Urinary bladder (tissue), 3 donors: ENCODE measurements at regions not wholly inside any gene's neighbourhood (a gene's known extent, or its start where the extent isn't known, plus 50 kb on each side); places are given as distances from the start of the nearest gene placed in this dataset.

Experiments
- DNase-seq: peaks from one replicate; pipeline ENCODE4 v3.0.0-alpha.2; 2015; ENCODE audit errors: extremely low spot score
- H3K27ac ChIP-seq: one replicate; pipeline ENCODE4 v1.5.1; 2013; ENCODE audit warnings: low read depth, mild to moderate bottlenecking, moderate library complexity
- H3K36me3 ChIP-seq: one replicate; pipeline ENCODE4 v1.6.1; 2013; ENCODE audit warnings: mild to moderate bottlenecking, moderate library complexity; ENCODE audit not compliant: insufficient read depth
- H3K4me1 ChIP-seq: one replicate; pipeline ENCODE4 v1.6.1; 2013; ENCODE audit warnings: mild to moderate bottlenecking, moderate library complexity; ENCODE audit not compliant: insufficient read depth
- H3K4me3 ChIP-seq: one replicate; pipeline ENCODE4 v1.5.1; 2013; ENCODE audit warnings: low read depth, low read length
- WGBS: extraction: QIAGEN DNeasy Blood & Tissue Kit; methylation state at CpG from one replicate; pipeline ENCODE4 v1.1.7; 2013; 5-methylcytosine and 5-hydroxymethylcytosine counted together
- donor health status: healthy with polysubstance abuse.
- donor health status: healthy.

DNA sequence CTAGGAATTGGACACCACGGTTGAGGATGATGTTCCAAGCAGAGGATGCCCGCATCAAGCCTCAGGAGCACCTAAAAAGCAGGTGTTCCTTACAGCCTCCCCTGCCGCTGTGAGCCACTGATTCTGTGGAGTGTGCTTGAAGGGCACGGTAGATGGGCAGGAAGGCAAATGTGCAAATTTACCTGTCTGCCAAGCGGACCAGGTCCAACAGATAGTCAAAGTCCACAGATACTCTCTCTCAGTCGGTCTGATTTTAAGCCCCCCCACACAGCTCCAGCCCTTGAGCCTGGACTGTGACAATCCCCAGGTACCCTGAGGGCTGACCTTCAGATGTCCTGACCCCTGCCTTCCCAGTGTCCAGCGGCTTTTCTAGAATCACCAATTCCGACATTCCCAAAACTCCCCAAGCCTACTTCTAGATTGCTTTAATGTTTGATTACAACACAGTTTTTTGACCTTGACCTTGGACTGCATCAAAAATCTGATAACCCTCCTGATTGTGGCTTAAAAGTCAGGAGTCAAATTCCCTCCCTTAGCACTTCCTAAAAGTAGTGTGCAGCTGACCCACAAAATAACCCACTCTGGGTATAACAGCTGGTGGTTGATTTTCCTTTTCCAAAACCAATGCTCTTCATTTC lies 208.8 kb upstream of the NCKAP5 start:
- Histone ChIP-seq H3K27ac (no peak overlapping the region), H3K4me3 (no peak overlapping the region), H3K36me3 (no peaks in the 10 kb centered on the region), H3K4me1 (no peaks in the 10 kb centered on the region)
- no peak for DNase-seq
- 91% methylated on average over 8 of the region's 8 CpGs for WGBS

DNA sequence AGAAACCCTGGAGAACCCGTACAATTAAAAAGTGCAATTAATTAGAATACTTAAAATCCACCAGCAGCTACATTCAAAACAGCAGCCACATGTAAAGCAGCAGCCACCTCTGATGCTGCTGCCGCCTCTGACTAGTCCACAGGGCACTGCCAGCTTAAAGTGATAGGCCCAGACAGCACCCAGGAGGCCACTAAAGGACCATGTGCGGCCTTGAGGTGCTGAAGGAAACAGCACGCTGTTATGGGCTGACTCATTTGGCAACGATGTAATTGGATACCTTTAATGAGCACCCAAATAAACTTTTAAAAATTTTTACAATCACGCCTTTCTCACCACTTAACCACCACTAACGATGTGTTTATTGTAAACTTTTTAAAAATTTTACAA lies 209.3 kb upstream of the NCKAP5 start:
- no peak for DNase-seq
- Histone ChIP-seq H3K36me3 (no peaks in the 10 kb centered on the region), H3K4me3 (no peak overlapping the region), H3K27ac (no peak overlapping the region), H3K4me1 (no peaks in the 10 kb centered on the region)
- WGBS = 59% methylated on average over 7 of the region's 7 CpGs

DNA sequence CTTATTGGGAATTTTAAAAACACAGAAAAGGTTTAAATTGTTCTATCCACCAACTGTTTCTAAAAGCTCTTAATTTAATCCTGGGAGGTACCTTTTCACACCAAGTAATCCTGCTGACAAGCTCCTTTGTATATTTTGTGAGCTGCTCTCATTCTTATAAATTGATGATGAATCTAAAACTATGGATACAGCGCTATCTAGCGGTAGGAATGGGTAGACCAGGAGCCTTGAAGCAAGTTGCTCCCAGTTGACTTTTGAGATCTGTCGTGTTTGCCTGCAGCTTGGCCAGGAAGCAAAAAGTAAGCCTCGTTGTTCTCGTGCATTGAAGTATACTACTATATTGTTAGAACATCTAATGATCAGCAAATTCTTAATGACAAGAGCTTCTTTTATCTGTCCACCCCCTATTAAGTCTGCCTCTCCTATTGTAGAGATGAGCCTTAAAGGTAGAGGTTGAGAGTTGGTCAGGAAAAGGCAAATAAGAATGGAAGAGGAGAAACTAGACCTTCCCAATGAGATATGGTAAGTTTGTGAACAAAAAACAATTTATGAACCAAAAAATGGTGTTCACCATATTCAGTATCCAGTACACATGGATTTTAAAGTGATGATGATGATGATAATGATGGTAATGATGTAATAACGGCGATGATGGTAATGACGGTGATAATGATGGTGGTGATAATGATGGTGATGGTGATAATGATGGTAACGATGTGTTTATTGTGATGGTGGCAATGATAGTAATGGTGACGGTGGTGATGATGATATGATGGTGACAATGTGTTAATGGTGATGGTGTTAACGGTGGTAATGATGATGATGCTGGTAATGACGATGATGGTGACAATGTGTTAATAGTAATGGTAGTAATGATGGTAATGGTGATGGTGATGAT lies 212.1 kb upstream of the NCKAP5 start:
- no peak overlapping the region for H3K27ac ChIP-seq
- H3K4me3 ChIP-seq = no peak overlapping the region
- no peaks in the 10 kb centered on the region for H3K4me1 ChIP-seq
- 56% methylated on average over 12 of the region's 12 CpGs for WGBS
- H3K36me3 ChIP-seq = no peaks in the 10 kb centered on the region
- DNase-seq = no peak

DNA sequence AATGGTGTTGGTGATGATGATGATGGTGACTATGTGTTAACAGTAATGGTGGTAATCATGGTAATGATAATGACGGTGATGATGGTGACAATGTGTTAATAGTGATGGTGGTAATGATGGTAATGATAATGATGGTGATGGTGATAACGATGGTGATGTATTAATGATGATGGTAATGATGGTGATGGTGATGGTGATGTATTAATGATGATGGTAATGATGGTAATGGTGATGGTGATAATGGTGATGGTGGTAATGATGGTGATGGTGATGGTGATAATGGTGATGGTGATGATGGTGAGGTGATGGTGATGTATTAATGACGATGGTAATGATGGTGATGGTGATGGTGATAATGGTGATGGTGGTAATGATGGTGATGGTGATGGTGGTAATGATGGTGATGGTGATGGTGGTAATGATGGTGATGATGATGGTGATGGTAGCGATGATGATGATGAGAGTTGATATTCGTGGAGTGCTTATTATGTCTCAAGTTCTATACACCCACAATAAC lies 212.8 kb upstream of the NCKAP5 start:
- no peaks in the 10 kb centered on the region for H3K4me1 ChIP-seq
- H3K4me3 ChIP-seq = no peak overlapping the region
- WGBS = 68% methylated on average over 5 of the region's 5 CpGs
- H3K36me3 ChIP-seq = no peaks in the 10 kb centered on the region
- H3K27ac ChIP-seq = no peak overlapping the region
- DNase-seq = no peak

DNA sequence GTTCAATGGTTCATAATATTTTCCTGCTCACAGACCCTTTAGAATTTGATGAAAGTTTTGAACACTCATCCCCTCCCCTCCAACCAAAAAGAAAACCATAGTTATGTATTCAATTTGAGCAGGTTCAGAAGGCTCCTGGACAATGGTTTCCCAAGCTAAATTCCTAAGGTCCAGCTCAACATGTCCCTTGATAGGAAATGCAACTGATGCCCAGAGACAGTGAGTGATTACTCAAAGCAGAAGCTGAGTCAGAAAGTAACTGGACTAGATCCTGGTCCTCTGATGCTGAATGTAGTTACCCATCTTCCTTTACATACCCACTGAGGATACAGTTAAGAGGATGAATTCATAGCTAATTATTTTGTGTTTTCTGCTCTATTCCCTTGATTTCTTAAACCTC lies 218.9 kb upstream of the NCKAP5 start:
- Histone ChIP-seq H3K27ac (no peak overlapping the region), H3K4me1 (no peaks in the 10 kb centered on the region), H3K4me3 (no peak overlapping the region), H3K36me3 (no peaks in the 10 kb centered on the region)
- DNase-seq = no peak

DNA sequence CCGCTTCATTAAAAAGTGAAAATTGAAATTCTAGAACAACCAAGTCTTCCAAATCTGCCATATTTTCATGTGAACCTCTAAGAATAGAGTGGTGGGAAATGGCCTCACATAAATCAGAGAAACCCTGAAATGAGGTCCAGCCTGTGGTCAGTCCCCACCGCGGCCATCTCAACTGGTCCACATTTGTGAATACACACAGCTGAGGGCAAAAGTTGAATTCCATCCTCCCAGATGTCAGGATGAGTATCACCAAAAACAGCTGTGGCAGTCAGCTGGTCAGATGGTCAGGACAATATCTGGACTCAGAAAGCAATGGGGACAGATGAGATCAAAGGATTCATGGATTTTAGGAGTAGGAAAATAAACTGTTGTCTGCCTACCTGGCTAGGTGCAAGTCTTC lies 219.4 kb upstream of the NCKAP5 start:
- no peaks in the 10 kb centered on the region for H3K36me3 ChIP-seq
- no peak for DNase-seq
- 96% methylated on average over 3 of the region's 3 CpGs for WGBS
- no peaks in the 10 kb centered on the region for H3K4me1 ChIP-seq
- no peak overlapping the region for H3K4me3 ChIP-seq
- H3K27ac ChIP-seq = no peak overlapping the region

DNA sequence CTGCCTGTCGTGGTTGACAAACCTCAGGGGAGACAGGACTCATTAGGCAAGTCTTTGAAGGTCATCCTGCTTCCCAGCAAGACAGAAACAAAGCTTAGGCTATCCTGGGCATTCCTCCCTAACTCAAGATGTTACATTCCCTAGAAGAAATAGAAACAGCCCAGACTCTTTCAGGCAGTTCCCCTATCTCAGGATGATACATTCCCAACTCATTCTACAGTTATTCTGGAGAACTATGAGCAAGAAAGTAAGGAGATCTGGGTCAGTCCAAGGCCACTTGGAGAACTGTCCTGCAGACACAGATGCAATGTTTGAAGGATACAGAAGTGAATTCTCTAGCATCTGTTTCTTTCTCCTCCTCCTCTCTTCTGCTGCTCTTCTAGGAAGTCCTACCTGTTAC lies 220.1 kb upstream of the NCKAP5 start:
- H3K36me3 ChIP-seq = no peaks in the 10 kb centered on the region
- DNase-seq = no peak
- WGBS = 53% methylated on average over 1 of the region's 1 CpG
- no peak overlapping the region for H3K4me3 ChIP-seq
- H3K27ac ChIP-seq = no peak overlapping the region
- H3K4me1 ChIP-seq = no peaks in the 10 kb centered on the region

DNA sequence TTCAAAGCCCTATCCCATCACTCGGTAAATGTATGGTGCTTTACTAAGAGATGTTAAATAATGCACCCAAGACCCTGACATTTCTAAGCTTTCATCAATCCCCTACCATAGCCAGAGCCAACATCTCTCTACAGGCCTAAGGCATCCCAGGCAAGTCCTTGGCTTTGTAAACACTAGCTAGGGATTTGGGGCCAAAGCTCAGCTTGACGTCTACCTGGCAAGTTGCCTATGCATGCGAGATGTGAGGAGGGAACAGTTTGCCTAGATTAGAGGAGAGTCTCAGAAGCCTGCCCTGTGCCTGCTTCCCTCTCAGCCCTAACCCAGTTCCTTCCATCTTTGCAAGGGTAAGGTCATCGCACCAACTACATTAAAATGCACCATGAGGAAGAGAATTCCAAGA lies 221.5 kb upstream of the NCKAP5 start:
- H3K4me1 ChIP-seq = no peaks in the 10 kb centered on the region
- H3K4me3 ChIP-seq = no peak overlapping the region
- DNase-seq = no peak
- no peaks in the 10 kb centered on the region for H3K36me3 ChIP-seq
- no peak overlapping the region for H3K27ac ChIP-seq
- 38% methylated on average over 4 of the region's 4 CpGs for WGBS

DNA sequence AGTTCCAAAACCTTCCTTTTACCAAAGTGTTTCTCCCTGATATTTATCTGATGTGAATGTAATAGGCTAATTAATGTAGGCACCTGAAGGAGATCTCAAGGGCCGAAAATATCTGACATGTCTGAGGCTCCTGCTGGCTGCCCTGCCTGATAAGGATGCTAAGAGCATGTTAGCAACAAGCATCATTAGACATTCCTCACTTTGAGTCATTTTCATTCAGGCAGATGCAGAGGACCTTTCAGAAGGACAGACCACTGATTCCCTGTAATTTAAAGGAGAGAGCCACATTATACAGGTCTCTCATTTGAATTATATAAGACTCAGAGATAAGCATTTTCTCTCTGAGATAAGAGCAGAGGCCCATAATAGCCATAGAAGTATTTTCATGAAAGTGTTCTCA lies 222.4 kb upstream of the NCKAP5 start:
- no peak for DNase-seq
- H3K4me3 ChIP-seq = no peak overlapping the region
- WGBS = 83% methylated on average over 1 of the region's 1 CpG
- H3K27ac ChIP-seq = no peak overlapping the region
- H3K36me3 ChIP-seq = no peaks in the 10 kb centered on the region
- no peaks in the 10 kb centered on the region for H3K4me1 ChIP-seq

DNA sequence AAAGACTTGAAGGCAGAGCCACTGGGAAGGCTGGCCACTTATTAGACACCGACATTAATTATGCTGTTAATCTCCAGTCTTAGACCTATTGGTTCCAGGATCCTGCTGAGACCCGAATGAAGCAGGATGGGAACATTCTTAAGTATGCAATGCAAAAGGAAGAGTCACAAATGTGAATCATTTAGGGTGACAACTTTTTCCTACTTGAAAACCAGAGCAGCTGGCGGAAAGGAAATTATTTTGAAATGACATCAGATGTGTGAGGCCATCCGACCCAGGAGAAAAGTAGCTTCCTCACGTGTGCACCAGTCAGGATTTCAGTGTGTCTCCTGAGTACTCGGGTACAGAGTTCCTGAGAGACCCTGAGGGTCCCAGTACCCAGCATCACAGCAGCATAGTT lies 222.9 kb upstream of the NCKAP5 start:
- no peak for DNase-seq
- 77% methylated on average over 6 of the region's 6 CpGs for WGBS

DNA sequence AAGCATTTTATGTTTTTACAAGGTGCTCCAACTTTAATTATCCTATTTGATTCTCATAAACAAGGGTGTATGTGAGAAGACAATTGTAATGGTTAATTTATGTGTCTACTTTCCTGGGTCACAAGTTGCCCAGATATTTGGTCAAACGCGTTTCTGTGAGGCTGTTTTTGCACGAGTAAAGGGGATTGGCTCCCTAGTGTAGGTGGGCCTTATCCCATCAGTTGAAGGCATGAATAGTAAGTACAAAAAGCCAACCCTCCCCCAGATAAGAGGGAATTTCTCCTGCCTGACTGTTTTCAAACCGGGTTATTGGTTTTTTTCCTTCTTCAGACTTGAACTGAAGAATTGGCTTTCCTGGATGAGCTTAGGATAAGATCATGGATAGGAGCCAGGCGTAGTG lies 224.0 kb upstream of the NCKAP5 start:
- Histone ChIP-seq H3K4me3 (no peak overlapping the region), H3K4me1 (no peaks in the 10 kb centered on the region), H3K27ac (no peak overlapping the region), H3K36me3 (no peaks in the 10 kb centered on the region)
- no peak for DNase-seq
- 88% methylated on average over 5 of the region's 5 CpGs for WGBS

More for the DNA sequence above, 222.9 kb upstream of the NCKAP5 start:
- no peak overlapping the region for H3K4me3 ChIP-seq
- H3K4me1 ChIP-seq = no peaks in the 10 kb centered on the region
- H3K27ac ChIP-seq = no peak overlapping the region
- H3K36me3 ChIP-seq = no peaks in the 10 kb centered on the region

DNA sequence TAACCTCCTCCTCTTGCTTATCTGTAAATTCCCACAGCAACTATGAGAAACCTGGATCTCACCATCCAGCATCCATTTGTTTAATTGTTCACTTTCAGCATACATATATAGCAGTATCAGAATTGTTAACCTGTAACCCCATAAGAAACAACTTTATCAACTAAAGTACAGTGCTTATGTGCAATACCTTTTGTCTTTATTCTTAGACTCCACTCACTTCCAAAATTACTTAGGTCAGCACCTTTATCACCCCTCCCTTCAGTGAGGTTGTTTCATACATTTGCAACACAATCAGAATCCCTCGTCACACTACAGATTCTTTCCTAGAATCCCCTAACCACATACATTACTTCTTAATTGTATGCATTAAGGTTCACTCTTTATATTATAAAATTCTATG lies 225.9 kb upstream of the NCKAP5 start:
- no peak overlapping the region for H3K27ac ChIP-seq
- DNase-seq = no peak
- H3K4me3 ChIP-seq = no peak overlapping the region
- 85% methylated on average over 1 of the region's 1 CpG for WGBS
- no peaks in the 10 kb centered on the region for H3K36me3 ChIP-seq
- no peaks in the 10 kb centered on the region for H3K4me1 ChIP-seq

DNA sequence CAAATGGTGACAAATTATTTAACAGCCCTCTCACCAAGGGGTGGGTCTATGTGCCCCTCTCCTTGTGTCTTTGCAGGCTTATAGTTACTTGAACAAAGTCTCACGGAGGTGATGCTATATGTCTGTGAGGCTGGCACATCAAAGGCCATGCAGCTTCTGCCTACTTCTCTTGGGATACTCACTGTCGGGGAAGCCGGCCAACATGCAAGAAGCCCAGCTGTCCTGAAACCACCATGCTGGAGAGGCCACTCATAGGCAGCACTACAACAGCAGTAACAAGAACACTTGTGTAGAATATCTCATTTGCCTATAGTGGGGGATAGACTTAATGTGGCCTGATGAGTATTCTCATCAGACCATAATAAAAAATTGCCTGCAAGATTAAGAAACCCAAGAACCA lies 233.7 kb upstream of the NCKAP5 start:
- no peak overlapping the region for H3K4me3 ChIP-seq
- H3K4me1 ChIP-seq = no peaks in the 10 kb centered on the region
- DNase-seq = no peak
- H3K36me3 ChIP-seq = no peaks in the 10 kb centered on the region
- WGBS = 93% methylated on average over 3 of the region's 3 CpGs
- H3K27ac ChIP-seq = no peak overlapping the region

DNA sequence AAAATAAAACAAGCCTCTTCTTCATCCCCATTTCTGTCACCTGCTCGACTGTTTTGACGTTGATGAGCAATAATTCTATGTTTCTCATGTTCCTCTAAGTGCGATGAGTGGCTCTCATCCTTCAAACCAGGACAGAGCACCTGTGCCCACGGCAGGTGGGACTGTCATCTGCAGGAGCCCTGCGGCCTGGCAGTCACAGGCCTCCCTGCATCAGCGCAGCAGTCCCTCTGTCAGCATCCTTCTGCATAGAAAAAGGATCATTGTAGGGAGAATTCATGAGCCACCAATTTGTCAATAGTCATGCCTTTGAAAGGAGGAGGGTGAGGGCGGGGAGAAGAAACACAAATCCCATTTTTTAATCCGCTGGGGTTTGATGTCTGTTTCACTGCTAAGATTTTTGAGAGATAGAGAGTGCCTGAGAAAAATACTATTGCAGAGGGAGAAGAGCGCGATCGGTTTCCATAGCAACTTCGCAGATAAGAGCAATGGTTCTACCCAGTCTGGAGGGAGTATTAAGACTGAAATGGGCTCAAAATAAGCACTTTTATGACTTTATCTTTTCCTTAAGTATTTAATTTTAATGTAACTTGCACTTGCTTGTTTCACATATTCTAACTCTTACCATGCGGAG lies 234.3 kb upstream of the NCKAP5 start:
- Histone ChIP-seq H3K4me3 (no peak overlapping the region), H3K4me1 (no peaks in the 10 kb centered on the region), H3K27ac (no peak overlapping the region), H3K36me3 (no peaks in the 10 kb centered on the region)
- DNase-seq = no peak
- WGBS = 75% methylated on average over 13 of the region's 13 CpGs
